NCI-H748 (cell line): ENCODE measurements at regions not wholly inside any gene's neighbourhood (a gene's known extent, or its start where the extent isn't known, plus 50 kb on each side); places are given as distances from the start of the nearest gene placed in this dataset.

ENCODE experiments used
- DNase-seq: peaks from one replicate; lab custom pipeline; 2025; ENCODE audit not compliant: unreplicated experiment; lab: John Stamatoyannopoulos, UW

DNA sequence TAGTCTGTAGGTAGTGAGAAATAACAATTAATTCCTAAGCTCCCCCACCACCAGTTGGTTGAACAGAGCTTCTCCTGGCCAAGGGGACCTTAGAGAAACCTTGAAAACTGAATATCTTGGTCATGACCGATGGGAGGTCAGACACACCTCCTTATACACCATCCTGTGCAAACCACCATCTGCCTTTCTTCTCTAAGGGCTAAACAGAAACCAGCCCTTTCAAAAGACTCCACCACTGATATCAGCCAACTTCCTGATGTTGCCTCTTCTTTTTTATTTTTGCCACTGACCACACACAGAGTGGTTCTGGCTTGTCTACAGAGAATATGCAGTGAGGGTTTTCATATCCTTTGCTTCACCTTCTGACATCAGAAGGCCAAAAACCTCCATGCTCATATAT, 977.7 kb upstream of the SEL1L start:
- DNase-seq: no peak

- DNase-seq: no peak
These were observed 987.1 kb upstream of the SEL1L start for GRCh38 chr14:82520765-82521164.

DNA sequence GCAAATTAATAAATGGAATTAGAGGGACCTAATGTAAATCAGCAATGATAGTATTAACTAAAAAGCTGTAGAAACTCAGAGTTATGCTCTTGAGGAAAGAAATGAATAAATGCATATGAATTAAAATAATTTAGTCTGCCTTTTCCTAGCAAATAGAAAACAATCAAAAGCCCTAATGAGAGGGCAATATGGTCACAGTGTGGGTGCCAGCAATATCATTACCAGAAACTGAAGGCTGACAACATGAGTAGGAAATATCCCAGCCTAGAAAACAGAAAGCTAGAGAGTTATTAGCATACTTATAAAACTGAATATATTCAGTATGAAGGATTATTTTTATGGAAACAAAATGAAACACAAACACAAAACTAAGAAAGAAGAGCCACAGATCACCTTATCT, 987.5 kb upstream of the SEL1L start:
- no peak for DNase-seq

DNA sequence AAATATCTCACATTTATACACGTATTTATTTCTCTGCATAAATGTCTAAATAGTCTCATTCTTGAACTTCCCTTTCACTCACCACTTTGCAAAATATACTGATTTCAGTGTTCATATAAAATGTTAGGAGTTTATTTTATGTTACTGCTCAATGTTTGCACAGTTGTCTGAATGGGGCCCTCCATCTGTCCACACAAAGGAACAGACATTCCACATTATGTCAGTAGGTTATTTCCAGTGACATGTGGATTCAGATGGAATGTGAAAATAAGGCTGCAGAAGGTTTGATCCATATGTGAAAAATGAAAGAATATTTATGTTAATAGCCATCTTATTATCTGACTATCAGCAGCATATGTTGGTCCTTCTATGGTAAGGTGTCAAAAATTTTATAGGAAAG, 994.4 kb upstream of the SEL1L start:
- peak; percentile 64 for DNase-seq

GRCh38 chr14:82533351-82533750, 999.7 kb upstream of the SEL1L start:
- DNase-seq: peak; percentile 42

DNA sequence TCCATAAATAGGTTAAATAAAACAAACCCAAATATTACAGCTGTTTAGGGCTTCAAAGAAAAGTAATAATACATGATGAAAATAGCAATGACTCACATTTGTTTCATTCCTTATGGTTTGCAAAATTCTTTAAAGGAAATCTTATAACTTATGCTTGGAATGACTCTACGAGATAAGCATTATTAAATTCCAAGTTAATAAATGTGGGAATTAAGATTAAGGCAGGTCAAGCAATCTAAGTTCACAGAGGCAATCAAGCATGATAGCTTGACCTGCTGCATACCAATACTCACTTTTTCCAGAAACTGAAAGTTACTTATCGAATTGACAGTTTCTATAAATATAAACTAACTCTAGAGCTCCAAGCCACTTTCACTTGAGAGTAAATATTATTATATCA, 1002.9 kb upstream of the SEL1L start:
- DNase-seq: no peak

GRCh38 chr14:82537831-82538230, 1004.2 kb upstream of the SEL1L start:
- peak; percentile 64 for DNase-seq

DNA sequence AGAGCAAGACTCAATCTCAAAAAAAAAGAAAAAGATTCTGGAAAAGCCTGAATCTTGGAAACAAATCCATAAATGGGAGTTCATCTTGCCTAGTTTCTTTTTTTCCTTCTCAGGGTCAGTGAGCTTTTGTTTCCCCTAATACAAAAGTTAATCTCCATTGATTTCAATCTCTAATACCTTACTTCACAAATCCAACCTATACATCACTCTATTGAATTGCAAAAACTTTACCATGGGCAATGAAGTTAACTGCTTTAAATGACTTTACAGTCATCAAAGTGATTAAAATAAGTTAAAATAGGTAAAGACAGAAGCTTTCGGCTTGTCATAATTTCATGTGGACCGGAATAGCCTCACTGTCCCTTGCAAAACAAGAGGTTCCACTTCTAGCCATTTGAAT, 1012.7 kb upstream of the SEL1L start:
- no peak for DNase-seq

GRCh38 chr14:82549306-82549990, 1015.8 kb upstream of the SEL1L start:
- DNase-seq: no peak

DNA sequence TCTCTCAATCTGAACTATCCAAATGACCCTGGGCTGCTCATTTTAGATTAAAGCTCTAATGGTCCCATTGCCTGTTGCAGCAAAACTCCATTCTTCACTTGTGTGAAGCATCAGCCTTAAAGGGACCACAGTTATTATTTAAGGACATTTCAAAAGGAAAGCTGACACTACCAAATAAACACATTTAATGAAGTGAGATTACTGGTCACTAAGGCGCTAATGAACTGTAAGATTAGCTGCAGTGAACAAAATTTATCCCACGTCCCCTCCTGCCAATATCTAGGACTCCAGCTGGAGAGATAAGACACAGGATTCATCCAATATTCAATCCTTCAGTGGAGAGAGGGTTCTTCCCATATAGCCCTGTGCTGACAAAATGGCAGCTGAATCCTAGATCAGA, 1029.2 kb upstream of the SEL1L start:
- no peak for DNase-seq

DNA sequence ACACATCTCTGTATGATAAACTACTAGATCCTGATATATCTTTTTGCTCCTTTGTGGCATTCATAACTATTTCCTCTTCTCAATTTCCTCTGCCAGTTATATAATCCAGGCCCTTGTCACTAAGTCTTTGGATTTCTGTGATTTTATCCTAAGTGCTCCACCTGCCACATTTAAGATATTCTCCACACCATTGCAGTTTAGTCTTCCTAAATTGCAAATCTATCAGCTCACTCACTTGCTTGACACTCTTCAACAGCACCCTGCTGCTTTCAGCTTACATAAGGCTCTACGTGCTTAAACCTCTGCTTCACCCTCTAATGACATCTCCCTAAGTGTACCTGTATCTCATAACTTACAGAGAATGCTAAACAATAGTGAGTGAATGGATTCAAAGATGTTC, 1032.2 kb upstream of the SEL1L start:
- peak; percentile 44 for DNase-seq

- DNase-seq: no peak
These were observed 1053.6 kb upstream of the SEL1L start for GRCh38 chr14:82587226-82587625.

GRCh38 chr14:82595466-82595865, 1061.8 kb upstream of the SEL1L start:
- DNase-seq: no peak

- DNase-seq: no peak
These were observed 1069.1 kb upstream of the SEL1L start for GRCh38 chr14:82602794-82603193.

DNA sequence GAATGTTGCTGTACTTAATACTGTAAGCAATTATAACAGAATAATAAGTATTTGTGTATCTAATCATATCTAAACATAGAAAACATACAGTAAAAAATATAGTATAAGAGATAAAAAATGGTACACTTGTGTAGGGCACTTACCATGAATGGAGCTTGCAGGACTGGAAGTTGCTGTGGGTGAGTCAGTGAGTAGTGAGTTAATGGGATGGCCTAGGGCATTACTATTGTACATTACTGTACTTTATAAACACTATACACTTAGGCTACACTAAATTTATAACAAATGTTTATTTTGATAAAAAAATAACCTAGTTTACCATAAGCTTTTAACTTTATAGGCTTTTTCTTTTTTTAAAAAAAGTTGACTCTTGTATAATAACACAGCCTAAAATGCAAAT, 1071.2 kb upstream of the SEL1L start:
- DNase-seq: no peak

DNA sequence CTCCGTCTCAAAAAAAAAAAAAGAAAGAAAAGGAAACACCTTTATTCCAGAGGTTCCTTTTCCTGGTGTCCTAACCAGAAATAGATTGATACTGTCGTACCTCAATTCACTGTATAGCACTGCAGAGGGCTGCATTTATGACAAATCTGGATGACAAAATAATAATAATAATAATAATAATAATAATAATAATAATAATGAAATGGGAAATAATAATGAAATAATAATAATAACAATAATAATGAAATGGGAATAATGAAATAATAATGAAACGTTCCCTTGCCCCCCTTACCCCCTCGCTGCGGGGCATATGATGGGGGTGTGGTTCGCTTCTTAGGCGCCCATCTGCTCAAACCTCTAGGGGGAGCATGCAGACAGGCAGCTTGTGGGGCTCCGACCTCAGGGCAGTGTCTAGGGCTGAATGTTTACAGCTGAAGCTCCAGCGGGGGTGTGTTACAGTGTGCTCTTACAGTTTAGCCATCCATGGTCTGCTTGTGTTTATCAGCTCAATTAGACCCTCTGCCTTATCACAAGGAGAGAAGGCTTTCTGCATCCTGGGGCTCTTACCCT, 1088.3 kb upstream of the SEL1L start:
- no peak for DNase-seq

DNA sequence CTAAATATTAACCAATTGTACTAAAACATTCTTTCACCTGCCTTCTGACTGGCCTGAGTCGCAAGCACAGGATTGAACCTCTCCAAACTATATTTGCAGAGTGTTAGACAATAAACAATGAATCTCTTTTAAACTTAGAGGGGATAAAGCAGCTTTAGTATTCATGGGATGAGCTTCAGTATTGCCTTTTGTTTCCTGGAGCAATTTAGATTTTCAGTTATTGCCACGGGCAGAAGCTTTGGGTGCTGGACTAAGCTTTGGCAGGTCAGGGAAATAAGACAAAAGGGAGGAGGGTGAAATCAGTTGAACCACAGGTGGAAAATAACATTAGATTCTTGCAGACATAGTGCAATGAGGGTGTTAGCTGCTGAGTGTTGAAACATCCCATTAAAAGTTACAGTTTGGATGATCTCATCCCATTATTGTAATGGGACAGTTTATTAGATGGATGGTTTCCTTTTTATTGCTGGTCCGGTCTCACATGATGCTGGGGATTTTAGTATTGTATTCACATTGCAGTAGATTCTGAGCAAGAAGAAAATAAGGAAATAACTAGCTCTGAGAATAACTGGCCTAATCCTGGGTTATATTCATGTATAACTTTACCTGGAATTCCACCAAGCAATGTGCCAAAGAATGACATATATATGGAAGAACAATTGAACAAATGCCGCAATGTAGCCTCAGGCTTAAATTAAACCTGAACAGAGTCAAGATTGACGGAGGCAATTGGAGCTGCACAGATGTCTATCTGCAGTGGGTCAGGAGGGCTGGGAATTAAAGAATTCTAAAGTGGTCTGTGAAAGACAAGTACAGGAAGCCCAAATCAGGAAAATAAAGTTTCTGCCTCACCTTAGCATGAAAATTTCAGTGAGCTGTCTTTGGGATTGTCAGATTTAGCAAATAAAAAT, 1092.8 kb upstream of the SEL1L start:
- DNase-seq: no peak

DNA sequence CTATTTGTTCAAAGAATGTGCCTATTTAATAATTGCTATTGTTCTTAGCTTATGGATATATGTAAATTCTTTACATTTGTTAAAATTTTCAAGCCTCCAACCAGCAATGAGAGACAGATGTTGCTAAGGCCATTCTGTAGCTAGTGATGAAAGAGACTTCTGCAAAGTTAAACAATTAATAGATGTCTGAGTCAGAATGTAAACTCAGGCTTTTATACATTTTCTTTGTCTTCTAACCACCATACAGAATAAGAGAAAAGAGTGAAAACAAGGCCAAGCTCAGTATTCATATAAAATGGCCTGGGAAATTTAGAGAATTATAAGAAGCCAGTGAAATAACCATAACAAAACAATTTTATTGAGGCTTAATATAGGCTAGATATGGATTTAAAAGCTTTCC, 1102.3 kb upstream of the SEL1L start:
- DNase-seq: no peak

GRCh38 chr14:82636426-82636825, 1102.8 kb upstream of the SEL1L start:
- no peak for DNase-seq

DNA sequence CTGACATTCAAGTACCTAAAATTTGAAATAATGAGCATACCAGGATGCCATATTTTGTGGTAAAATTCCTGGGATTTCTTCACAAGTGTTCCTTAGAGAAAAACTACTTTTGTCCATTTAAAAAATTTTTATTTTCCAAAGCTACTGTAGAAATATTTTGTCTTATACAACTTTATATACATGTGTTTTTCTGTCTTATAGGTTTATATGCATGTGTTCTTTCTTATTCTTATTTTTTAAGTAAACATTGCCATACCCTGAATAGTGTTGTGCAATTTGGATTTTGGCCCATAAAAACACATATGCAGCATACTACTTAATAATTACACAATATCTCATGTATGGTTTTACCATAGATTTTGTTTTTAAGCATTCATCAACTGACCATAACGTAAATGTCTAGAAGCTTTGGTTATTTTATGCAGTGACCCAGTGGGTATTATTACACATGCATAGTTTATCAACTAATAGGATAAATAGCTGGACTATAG, 1107.4 kb upstream of the SEL1L start:
- no peak for DNase-seq

- no peak for DNase-seq
These were observed 1108.8 kb upstream of the SEL1L start for GRCh38 chr14:82642425-82642824.
